Immature natural killer cell (primary cell): ENCODE measurements at regions not wholly inside any gene's neighbourhood (a gene's known extent, or its start where the extent isn't known, plus 50 kb on each side); places are given as distances from the start of the nearest gene placed in this dataset.
"Not testable (repeated sequence)": the region's sequence is repeated elsewhere in the genome, so short reads cannot be mapped to it uniquely, and the experiment has no call there.

ENCODE experiments used
- DNase-seq, 3 donors: peaks; one replicate each; pipeline ENCODE4 v3.0.0; 2022; ENCODE audit warnings: mixed read lengths in 1 of 3
- H3K27ac Mint-ChIP-seq, 6 donors: one replicate each; pipeline ENCODE4 v1.8.0; 2020; ENCODE audit warnings: mixed read lengths in 6 of 6, mild to moderate bottlenecking in 5 of 6, inconsistent platforms in 4 of 6, moderate library complexity in 3 of 6
- H3K27me3 Mint-ChIP-seq, 3 donors: one replicate each; pipeline ENCODE4 v1.8.0; 2020 to 2021; ENCODE audit warnings: low read depth in 3 of 3, mild to moderate bottlenecking in 3 of 3, mixed read lengths in 3 of 3, moderate library complexity in 3 of 3, inconsistent platforms in 1 of 3
- H3K36me3 Mint-ChIP-seq, 3 donors: one replicate each; pipeline ENCODE4 v1.8.0; 2020; ENCODE audit warnings: mixed read lengths in 3 of 3, inconsistent platforms in 2 of 3, mild to moderate bottlenecking in 2 of 3
- H3K4me1 Mint-ChIP-seq, 2 donors: one replicate each; pipeline ENCODE4 v1.8.0; 2020; ENCODE audit warnings: inconsistent platforms in 2 of 2, mild to moderate bottlenecking in 2 of 2, mixed read lengths in 2 of 2, moderate library complexity in 1 of 2
- H3K4me3 Mint-ChIP-seq, 5 donors: one replicate each; pipeline ENCODE4 v1.8.0; 2020; ENCODE audit warnings: mild to moderate bottlenecking in 5 of 5, mixed read lengths in 5 of 5, inconsistent platforms in 3 of 5, moderate library complexity in 3 of 5
- H3K9me3 Mint-ChIP-seq, 6 donors: one replicate each; pipeline ENCODE4 v1.8.0; 2020; ENCODE audit warnings: mild to moderate bottlenecking in 6 of 6, mixed read lengths in 6 of 6, inconsistent platforms in 4 of 6, moderate library complexity in 3 of 6

- Mint-ChIP-seq H3K4me1 (no peaks in the 10 kb centered on the region), H3K36me3 (peaks cover 0 to 4% (median 0%) of the 10 kb centered on the region in 3 donors), H3K4me3 (no peak overlapping the region), H3K27me3 (peaks cover 0 to 8% (median 1%) of the 10 kb centered on the region in 3 donors), H3K27ac (no peak overlapping the region), H3K9me3 (no peaks in the 10 kb centered on the region)
- no peak for DNase-seq
Observed at GRCh38 chr18:76307293-76307690, 187.8 kb downstream of the ZNF516 start.

- Mint-ChIP-seq H3K9me3 (no peaks in the 10 kb centered on the region), H3K27me3 (peaks cover 0 to 8% (median 0%) of the 10 kb centered on the region in 3 donors), H3K4me3 (no peak overlapping the region), H3K27ac (no peak overlapping the region), H3K36me3 (peaks cover 0 to 4% (median 0%) of the 10 kb centered on the region in 3 donors), H3K4me1 (no peaks in the 10 kb centered on the region)
- no peak for DNase-seq
Observed at GRCh38 chr18:76306685-76307292, 188.3 kb downstream of the ZNF516 start.

GRCh38 chr18:76285866-76286265 is 209.2 kb downstream of the ZNF516 start:
- no peaks in the 10 kb centered on the region for H3K36me3 Mint-ChIP-seq
- no peak overlapping the region for H3K27ac Mint-ChIP-seq
- no peaks in the 10 kb centered on the region for H3K4me1 Mint-ChIP-seq
- peaks cover 0 to 4% (median 3%) of the 10 kb centered on the region in 3 donors for H3K27me3 Mint-ChIP-seq
- peaks cover 0 to 12% (median 2%) of the 10 kb centered on the region in 6 donors for H3K9me3 Mint-ChIP-seq
- no peak overlapping the region for H3K4me3 Mint-ChIP-seq
- DNase-seq: no peak

GRCh38 chr18:76281565-76281964 is 213.5 kb downstream of the ZNF516 start:
- no peak for DNase-seq
- H3K27ac Mint-ChIP-seq: no peak overlapping the region
- H3K4me1 Mint-ChIP-seq: no peaks in the 10 kb centered on the region
- peaks cover 2 to 4% (median 3%) of the 10 kb centered on the region in 3 donors for H3K27me3 Mint-ChIP-seq
- peaks cover 0 to 9% (median 0%) of the 10 kb centered on the region in 6 donors for H3K9me3 Mint-ChIP-seq
- H3K4me3 Mint-ChIP-seq: no peak overlapping the region
- no peaks in the 10 kb centered on the region for H3K36me3 Mint-ChIP-seq

DNA sequence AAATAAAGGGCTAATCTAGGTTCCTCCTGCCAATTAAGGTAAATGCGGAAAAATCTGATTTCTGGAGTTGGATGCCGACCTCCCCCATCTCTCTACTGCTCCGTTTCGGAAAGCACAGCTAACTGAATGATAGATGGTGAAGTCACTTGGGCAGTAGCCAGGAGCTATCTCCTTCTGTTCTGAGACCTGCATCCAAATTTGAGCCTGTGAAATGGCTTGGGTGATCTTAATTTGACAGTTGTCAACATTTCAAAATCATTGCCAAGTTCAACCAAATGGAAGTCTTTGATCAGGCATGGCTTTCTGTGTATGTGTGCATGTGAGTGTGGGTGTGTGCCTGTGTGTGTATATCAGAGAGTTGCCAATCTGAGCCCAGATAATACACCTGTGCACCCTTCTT is 217.2 kb downstream of the ZNF516 start:
- H3K36me3 Mint-ChIP-seq: no peaks in the 10 kb centered on the region
- H3K27ac Mint-ChIP-seq: no peak overlapping the region

DNA sequence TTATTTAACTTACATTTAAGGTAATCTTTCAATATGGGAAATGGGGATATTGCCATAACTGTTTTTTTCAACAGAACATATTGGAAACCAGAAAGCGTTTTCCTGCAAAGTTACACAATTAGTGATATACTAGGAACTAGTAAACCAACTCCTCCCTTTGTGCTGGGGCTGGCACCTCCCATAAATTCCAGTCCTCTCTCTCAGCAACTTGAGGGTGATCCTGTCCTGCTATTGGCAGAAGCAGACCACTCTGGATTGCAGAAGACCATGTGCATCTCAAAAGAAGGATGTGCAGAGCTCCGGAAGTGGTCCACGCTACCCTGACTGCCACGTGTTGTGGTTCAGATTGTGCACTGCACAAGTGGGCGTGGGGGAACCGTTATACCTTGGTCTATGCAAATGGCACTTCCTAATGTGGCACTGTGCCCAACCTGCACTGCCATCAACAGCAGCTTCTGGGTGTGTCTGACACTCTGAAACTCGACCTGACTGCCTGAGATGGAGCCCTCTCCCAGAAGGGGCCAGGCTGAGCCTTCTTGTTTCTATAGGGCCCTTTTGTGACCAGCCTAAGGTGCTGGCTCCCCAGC is 219.2 kb downstream of the ZNF516 start:
- Mint-ChIP-seq H3K9me3 (no peaks in the 10 kb centered on the region), H3K36me3 (no peaks in the 10 kb centered on the region), H3K4me3 (no peak overlapping the region), H3K27me3 (peaks cover 0 to 4% (median 2%) of the 10 kb centered on the region in 3 donors), H3K27ac (no peak overlapping the region), H3K4me1 (no peaks in the 10 kb centered on the region)
- DNase-seq: no peak

More for the DNA sequence above, 217.2 kb downstream of the ZNF516 start:
- DNase-seq: no peak
- H3K27me3 Mint-ChIP-seq: peaks cover 0 to 4% (median 0%) of the 10 kb centered on the region in 3 donors
- H3K4me1 Mint-ChIP-seq: no peaks in the 10 kb centered on the region
- H3K9me3 Mint-ChIP-seq: peaks cover 0 to 9% (median 0%) of the 10 kb centered on the region in 6 donors
- H3K4me3 Mint-ChIP-seq: no peak overlapping the region

DNA sequence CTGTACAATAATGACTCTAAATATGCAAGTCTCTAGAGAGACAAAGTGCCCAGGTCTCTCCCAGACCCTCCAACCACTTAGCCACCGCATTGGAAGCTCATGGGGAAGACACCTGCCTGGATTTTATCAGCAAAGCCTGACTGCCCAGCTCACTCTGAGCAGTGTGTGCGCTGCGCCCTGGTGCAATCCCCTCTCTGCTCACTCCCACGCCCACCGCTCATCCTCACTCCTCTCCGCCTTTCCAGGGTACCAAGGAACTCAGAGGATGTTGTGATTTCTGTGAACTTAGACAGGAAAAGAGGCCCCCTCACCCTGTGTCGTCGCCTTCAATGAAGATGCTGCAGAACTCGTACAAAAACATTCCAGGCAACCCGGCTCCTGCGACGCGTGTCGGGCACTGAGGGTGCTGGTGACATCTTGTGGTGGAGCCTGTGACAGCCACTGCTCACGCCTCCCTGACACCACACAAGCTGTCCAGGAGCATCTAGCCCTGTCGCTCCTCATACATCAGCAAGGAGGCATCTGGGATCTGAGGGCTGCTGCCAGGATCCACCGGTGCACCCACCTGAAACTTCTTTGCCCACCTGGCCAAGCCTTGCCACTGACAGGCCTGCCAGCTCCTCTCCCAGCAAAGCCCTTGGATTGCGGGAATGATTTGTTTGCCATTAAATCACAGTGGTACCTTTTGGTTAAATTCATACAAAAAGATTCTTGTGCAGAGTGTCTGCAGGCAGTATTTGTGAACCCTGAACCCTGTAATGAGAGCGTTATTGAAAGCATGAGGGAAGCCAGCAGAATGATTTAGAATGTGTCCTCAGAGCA is 220.4 kb downstream of the ZNF516 start:
- Mint-ChIP-seq H3K9me3 (no peaks in the 10 kb centered on the region), H3K36me3 (no peaks in the 10 kb centered on the region), H3K4me1 (no peaks in the 10 kb centered on the region), H3K4me3 (no peak overlapping the region), H3K27ac (no peak overlapping the region), H3K27me3 (peaks cover 0 to 4% (median 4%) of the 10 kb centered on the region in 3 donors)
- no peak for DNase-seq

GRCh38 chr18:76273956-76274355 is 221.1 kb downstream of the ZNF516 start:
- Mint-ChIP-seq H3K4me3 (no peak overlapping the region), H3K27me3 (peaks cover 0 to 4% (median 4%) of the 10 kb centered on the region in 3 donors), H3K27ac (no peak overlapping the region), H3K4me1 (no peaks in the 10 kb centered on the region), H3K9me3 (no peaks in the 10 kb centered on the region), H3K36me3 (no peaks in the 10 kb centered on the region)
- DNase-seq: no peak

DNA sequence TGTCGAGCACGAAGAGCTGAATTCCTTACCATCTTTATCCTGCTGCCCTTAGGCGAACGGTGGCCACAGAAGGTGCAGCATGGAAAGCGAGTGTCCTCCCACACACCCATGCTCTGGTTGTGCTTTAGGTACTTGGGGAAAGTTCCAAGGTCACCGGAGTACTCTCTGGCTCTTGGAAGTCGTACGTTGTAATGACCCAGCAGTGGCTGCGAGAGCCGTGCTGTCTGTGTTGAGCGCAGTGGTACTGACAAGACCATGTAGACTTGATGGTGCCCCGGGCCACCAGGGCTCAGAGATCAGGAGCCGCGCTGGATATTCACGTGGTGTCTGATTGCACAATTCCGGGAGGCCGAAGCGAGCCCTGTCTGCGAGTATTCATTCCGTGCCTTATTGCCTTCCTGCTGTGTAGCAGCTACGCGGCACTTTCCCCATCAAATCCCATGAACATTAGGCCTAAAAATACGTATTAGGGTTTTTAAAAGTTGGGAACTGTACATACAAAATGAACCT is 222.0 kb downstream of the ZNF516 start:
- no peaks in the 10 kb centered on the region for H3K4me1 Mint-ChIP-seq
- H3K27me3 Mint-ChIP-seq: peaks cover 0 to 4% (median 4%) of the 10 kb centered on the region in 3 donors
- no peaks in the 10 kb centered on the region for H3K9me3 Mint-ChIP-seq
- no peaks in the 10 kb centered on the region for H3K36me3 Mint-ChIP-seq
- H3K4me3 Mint-ChIP-seq: no peak overlapping the region
- no peak for DNase-seq
- no peak overlapping the region for H3K27ac Mint-ChIP-seq

DNA sequence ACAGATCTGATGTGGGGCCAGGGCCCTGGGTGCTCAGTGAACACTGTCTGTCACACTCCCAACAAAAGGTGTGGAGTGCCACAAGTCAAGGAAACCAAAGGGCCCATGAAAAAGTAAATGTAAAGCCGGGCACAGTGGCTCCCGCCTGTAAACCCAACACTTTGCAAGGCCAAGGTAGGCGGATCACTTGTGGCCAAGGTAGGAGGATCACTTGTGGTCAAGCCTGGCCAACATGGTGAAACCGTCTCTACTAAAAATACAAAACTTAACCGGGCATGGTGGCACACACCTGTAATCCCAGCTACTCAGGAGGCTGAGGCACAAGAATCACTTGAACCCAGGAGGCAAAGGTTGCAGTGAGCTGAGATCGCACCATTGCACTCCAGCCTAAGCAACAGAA is 227.6 kb downstream of the ZNF516 start:
- not testable (repeated sequence) for H3K27ac Mint-ChIP-seq, H3K4me3 Mint-ChIP-seq, H3K9me3 Mint-ChIP-seq, H3K4me1 Mint-ChIP-seq, H3K27me3 Mint-ChIP-seq, H3K36me3 Mint-ChIP-seq, DNase-seq

DNA sequence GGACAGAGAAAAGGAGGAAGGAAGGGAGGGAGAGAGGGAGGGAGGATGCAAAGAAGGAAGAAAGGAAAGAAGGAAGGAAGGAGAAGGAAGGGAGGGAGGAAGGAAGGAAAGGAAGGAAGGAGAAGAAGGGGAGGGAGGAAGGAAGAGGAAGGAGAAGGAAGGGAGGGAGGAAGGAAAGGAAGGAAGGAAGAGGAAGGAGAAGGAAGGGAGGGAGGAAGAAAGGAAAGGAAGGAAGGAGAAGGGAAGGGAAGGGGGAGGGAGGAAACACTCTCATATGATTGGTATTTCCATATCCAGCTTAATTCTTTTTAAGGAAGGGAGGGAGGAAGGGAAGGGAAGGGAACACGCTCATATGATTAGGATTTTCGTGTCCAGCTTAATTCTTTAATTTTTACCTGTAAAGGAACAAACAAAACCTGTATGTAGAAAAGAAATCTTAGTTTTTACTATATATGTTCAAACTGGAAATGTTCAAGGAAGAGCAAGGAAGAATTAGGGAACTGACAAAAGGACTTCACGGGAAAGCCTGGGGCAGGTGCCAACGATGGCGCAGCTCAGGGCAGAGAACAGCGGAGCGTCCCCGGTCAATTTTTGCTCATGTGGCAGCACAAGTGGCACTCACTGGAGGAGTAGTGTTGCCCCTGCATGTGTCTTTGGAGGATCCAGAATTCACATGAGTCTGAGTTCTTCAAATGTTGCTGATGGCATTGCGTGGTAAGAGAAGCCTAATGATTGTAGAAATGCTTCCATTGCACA is 228.6 kb downstream of the ZNF516 start:
- Mint-ChIP-seq H3K36me3 (no peaks in the 10 kb centered on the region), H3K27ac (no peak overlapping the region), H3K4me1 (no peaks in the 10 kb centered on the region), H3K27me3 (peaks cover 0 to 2% (median 2%) of the 10 kb centered on the region in 3 donors), H3K4me3 (peak overlapping the region in 1 of 5 donors; percentile 52), H3K9me3 (no peaks in the 10 kb centered on the region)
- DNase-seq: no peak

GRCh38 chr18:76265497-76266235 is 229.4 kb downstream of the ZNF516 start:
- no peaks in the 10 kb centered on the region for H3K36me3 Mint-ChIP-seq
- H3K4me3 Mint-ChIP-seq: peak overlapping the region in 1 of 5 donors; percentile 52
- no peaks in the 10 kb centered on the region for H3K9me3 Mint-ChIP-seq
- DNase-seq: no peak
- no peak overlapping the region for H3K27ac Mint-ChIP-seq
- H3K27me3 Mint-ChIP-seq: peaks cover 0 to 2% (median 2%) of the 10 kb centered on the region in 3 donors
- H3K4me1 Mint-ChIP-seq: no peaks in the 10 kb centered on the region

GRCh38 chr18:76264876-76265250 is 230.2 kb downstream of the ZNF516 start:
- Mint-ChIP-seq H3K27ac (no peak overlapping the region), H3K27me3 (peaks cover 0 to 2% (median 0%) of the 10 kb centered on the region in 3 donors), H3K4me3 (no peak overlapping the region), H3K36me3 (no peaks in the 10 kb centered on the region), H3K4me1 (no peaks in the 10 kb centered on the region), H3K9me3 (no peaks in the 10 kb centered on the region)
- DNase-seq: no peak
